ENCODE measurements at regions not wholly inside any gene's neighbourhood (a gene's known extent, or its start where the extent isn't known, plus 50 kb on each side); places are given as distances from the start of the nearest gene placed in this dataset.
"Not testable (repeated sequence)": the region's sequence is repeated elsewhere in the genome, so short reads cannot be mapped to it uniquely, and the experiment has no call there.

- not testable (repeated sequence) for H3K9me3 ChIP-seq; H3K27me3 ChIP-seq; H3K4me1 ChIP-seq; H3K4me3 ChIP-seq; DNase-seq; H3K27ac ChIP-seq; ATAC-seq (ENCODE audit: low FRiP score in 2 of 2); H3K36me3 ChIP-seq
- WGBS, 2 donors: 90 to 94% methylated on average over 4 of the region's 4 CpGs
Measured at GRCh38 chr16:21487956-21488355, 111.4 kb upstream of the METTL9 start.

DNA sequence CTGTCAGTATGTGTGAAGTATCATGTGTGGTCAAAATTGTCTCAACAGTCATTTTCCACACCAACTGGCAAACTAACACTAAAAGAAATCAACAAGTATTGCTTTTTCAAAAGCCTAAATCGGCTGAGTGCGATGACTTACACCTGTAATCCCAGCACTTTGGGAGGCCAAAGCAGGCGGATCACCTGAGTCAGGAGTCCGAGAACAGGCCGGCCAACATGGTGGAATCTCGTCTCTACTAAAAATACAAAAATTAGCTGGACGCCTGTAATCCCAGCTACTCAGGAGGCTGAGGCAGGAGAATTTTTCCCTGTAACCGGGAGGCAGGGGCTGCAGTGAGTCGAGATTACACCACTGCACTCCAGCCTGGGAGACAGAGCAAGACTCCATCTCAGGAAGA lies 100.3 kb upstream of the METTL9 start:
- DNase-seq; H3K9me3 ChIP-seq; ATAC-seq (ENCODE audit: low FRiP score in 2 of 2); H3K27ac ChIP-seq; H3K36me3 ChIP-seq; H3K4me3 ChIP-seq; H3K27me3 ChIP-seq: not testable (repeated sequence)
- H3K4me1 ChIP-seq: peaks cover 0 to 12% (median 3%) of the 10 kb centered on the region in 4 donors
- WGBS, 2 donors: 76 to 92% methylated on average over 5 of the region's 9 CpGs

- not testable (repeated sequence) for H3K36me3 ChIP-seq, H3K27me3 ChIP-seq, H3K9me3 ChIP-seq
- Histone ChIP-seq H3K4me3 (peak overlapping the region; percentile 75 to 99 (median 86)), H3K27ac (peak overlapping the region; percentile 95 to 97 (median 96)), H3K4me1 (peaks cover 0 to 12% (median 3%) of the 10 kb centered on the region in 4 donors)
- 0% methylated on average over 7 of the region's 51 CpGs; no CpG with 5 or more reads in 1 of the 2 donors for WGBS, 2 donors
- peak; percentile 76 to 94 for DNase-seq
- ATAC-seq (ENCODE audit: low FRiP score in 2 of 2): peak; percentile 90 to 92
Measured at GRCh38 chr16:21501223-21501868, 98.0 kb upstream of the METTL9 start.

DNA sequence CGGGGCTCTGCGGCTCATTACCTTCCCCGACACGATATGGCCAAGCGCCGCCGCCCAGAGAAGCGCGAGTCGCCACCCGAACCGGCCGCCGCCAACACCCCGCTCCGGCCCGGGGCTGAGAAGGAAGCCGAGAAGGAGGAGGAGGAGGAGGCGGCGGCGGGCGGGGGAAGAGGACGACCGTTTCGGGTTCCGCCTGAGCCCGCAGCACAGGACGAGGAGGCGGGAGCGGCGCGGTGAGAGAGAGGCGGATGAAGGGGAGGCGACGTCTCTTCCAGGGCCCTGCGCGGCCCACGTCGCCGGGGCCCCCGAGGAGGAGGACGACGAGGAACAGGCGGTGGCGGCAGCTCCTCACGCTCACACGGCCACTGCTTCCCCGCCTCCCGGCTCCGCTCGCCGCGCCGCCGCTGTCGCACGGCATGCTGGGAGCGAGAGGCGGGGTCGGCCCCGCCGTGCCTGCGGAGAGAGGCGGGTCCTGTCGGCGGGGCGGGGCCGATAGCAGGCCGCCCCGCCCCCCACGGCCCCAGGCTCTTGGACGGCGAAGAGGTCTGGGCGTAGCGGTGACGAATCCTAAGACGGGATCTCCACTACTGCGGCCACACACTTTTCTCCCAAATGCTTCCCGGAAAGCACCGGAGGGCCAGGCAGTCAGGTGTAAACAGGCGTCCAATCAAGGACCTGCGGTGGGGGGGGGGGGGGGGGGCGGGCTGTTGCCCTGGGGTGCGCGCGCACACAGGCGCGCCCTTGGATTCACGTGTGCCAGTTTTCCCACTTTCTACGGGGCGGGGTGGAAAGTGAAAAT lies 97.3 kb upstream of the METTL9 start:
- DNase-seq (peak; percentile 88 to 100), ATAC-seq (ENCODE audit: low FRiP score in 2 of 2) (peak; percentile 98 to 99)
- no peaks in the 10 kb centered on the region for H3K9me3 ChIP-seq
- 0% methylated on average over 7 to 31 of the region's 91 CpGs for WGBS, 2 donors
- no peaks in the 10 kb centered on the region for H3K36me3 ChIP-seq
- peak overlapping the region; percentile 75 to 99 (median 86) for H3K4me3 ChIP-seq
- H3K27ac ChIP-seq: peak overlapping the region; percentile 95 to 97 (median 96)
- peaks cover 0 to 18% (median 8%) of the 10 kb centered on the region in 4 donors for H3K4me1 ChIP-seq
- TF ChIP-seq POLR2A (IDR thresholded peaks at IDR 0.05): peak in 3 of 4 donors; percentile 64 to 98 (median 70)
- no peak for TF ChIP-seq CTCF (IDR thresholded peaks at IDR 0.05)
- peak; percentile 89 to 93 for TF ChIP-seq POLR2AphosphoS5 (IDR thresholded peaks at IDR 0.05)
- H3K27me3 ChIP-seq: no peaks in the 10 kb centered on the region

- ATAC-seq (ENCODE audit: low FRiP score in 2 of 2); H3K27ac ChIP-seq; H3K36me3 ChIP-seq; H3K27me3 ChIP-seq; H3K4me3 ChIP-seq; H3K9me3 ChIP-seq: not testable (repeated sequence)
- H3K4me1 ChIP-seq: peaks cover 6 to 22% (median 16%) of the 10 kb centered on the region in 4 donors
- peak in 1 of 2 donors; percentile 2 for DNase-seq
- 87 to 89% methylated on average over 6 of the region's 6 CpGs for WGBS, 2 donors
Measured at GRCh38 chr16:21503574-21503920, 95.8 kb upstream of the METTL9 start.

DNA sequence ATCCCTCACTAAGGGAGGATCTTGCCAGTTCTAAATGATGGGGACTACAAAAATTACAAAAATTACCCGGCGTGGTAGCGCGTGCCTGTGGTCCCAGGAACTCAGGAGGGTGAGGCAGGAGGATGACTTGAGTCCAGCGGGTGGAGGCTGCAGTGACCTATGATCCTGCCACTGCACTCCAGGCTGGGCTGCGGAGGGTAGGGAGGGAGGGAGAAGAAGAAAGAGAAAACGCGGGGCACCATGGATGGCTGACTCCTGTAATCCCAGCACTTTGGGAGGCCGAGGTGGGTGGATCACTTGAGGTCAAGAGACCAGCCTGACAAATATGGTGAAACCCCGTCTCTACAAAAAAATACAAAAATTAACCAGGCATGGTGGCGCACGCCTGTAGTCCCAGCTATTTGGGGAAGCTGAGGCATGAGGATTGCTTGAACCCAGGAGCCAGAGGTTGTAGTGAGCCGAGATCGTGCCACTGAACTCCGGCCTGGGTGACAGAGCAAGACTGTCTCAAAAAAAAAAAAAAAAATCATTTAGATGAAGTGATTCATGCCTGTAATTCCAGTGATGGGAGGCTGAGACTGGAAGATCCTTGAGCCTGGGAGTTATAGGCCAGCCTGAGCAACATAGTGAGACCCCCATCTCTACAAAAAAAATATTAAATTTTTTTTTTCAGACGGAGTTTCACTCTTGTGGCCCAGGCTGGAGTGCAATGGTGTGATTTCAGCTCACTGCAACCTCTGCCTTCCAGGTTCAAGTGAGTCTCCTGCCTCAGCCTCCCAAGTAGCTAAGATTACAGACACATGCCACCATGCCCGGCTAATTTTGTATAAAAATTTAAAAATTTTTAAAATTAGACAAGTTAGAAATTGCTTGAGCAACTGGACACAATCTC lies 95.2 kb upstream of the METTL9 start:
- WGBS, 2 donors: 93 to 94% methylated on average over 17 of the region's 17 CpGs
- H3K9me3 ChIP-seq; H3K27ac ChIP-seq; H3K4me3 ChIP-seq; ATAC-seq (ENCODE audit: low FRiP score in 2 of 2); H3K27me3 ChIP-seq; H3K36me3 ChIP-seq: not testable (repeated sequence)
- peak in 1 of 2 donors; percentile 13 for DNase-seq
- H3K4me1 ChIP-seq: peaks cover 12 to 28% (median 22%) of the 10 kb centered on the region in 4 donors

DNA sequence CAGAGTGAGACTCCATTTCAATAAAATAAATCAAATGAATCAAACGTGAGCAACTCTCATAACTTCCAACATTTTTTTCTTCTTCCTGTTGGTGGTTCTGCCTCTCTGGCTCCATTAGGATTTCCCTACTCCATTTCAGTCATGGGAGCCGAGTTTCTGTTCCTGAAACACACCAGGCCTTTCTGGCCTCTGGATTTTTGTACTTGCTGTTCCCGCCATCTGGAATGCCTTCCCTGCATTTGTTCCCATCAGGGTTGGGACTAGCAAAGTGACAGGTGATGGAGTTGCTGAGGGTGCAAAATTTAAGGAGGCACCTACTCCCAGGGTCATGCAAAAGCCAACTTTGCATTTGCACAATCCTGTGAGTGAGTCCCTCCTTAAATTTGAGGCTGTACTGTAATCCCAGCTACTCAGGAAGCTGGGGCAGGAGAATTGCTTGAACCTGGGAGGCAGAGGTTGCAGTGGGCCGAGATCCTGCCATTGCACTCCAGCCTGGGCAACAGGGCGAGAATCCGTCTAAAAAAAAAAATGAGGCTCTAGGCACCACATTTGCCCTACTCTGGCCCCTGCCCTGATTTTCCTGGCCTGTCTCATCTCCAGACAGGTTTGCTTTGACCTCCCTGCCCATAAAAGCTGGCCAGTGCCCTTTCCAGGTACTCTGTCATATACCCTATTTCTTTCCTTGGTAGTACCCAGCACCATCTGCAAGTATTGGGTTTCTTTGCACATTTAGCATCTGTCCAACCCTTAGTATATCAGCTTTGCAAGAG lies 93.4 kb upstream of the METTL9 start:
- not testable (repeated sequence) for H3K27me3 ChIP-seq; ATAC-seq (ENCODE audit: low FRiP score in 2 of 2); DNase-seq; H3K27ac ChIP-seq; H3K9me3 ChIP-seq; H3K4me3 ChIP-seq; H3K36me3 ChIP-seq
- 78 to 83% methylated on average over 4 to 6 of the region's 6 CpGs for WGBS, 2 donors
- peaks cover 25 to 43% (median 36%) of the 10 kb centered on the region in 4 donors for H3K4me1 ChIP-seq

All from upper lobe of left lung (tissue), 6 donors.